ENCODE measurements at regions not wholly inside any gene's neighbourhood (a gene's known extent, or its start where the extent isn't known, plus 50 kb on each side); places are given as distances from the start of the nearest gene placed in this dataset.

DNA sequence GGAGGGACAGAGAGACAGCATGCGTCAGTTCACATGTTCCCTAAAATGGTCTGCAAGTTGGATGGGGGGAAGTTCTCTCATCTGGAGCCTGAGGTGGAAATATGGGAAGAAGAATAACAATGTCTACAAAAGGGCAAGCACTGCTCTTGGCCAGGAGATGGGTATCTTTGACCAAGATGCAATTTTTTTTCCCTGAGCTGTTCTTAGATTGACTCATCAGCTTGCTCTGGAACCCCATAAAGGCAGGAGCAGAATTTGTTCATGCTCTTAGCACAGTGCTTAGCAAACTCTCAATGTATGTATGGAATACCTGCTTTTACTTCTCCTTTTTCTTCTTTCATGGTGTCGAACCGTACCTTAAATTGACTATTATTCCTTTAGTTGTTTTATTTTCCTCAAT lies 90.5 kb upstream of the ZNF827 start:
- H3K4me3 Mint-ChIP-seq (ENCODE audit: low read depth, unreplicated experiment), result no peak overlapping the region
- BruUV-seq (replicated peaks), result no TSS peak
- H3K27me3 Mint-ChIP-seq (ENCODE audit: unreplicated experiment), result no peaks in the 10 kb centered on the region
- TF ChIP-seq CTCF (IDR thresholded peaks at IDR 0.05; ENCODE audit: unreplicated experiment), result no peak
- intact Hi-C loops (cut with micrococcal nuclease; ENCODE audit: unreplicated experiment), result no loop called here
- H3K27ac Mint-ChIP-seq (ENCODE audit: unreplicated experiment), result no peak overlapping the region
- H3K36me3 Mint-ChIP-seq (ENCODE audit: insufficient read depth, unreplicated experiment), result peaks cover 9% of the 10 kb centered on the region
- no peak for DNase-seq
- CTCF ChIA-PET, result no interaction called here
- no peaks in the 10 kb centered on the region for H3K9me3 Mint-ChIP-seq (ENCODE audit: low read depth, unreplicated experiment)
- peaks cover 29% of the 10 kb centered on the region for H3K4me1 Mint-ChIP-seq (ENCODE audit: low read depth, unreplicated experiment)

GRCh38 chr4:146027761-146028160 lies 89.1 kb upstream of the ZNF827 start:
- Mint-ChIP-seq H3K9me3 (ENCODE audit: low read depth, unreplicated experiment) (no peaks in the 10 kb centered on the region), H3K4me3 (ENCODE audit: low read depth, unreplicated experiment) (no peak overlapping the region), H3K27ac (ENCODE audit: unreplicated experiment) (no peak overlapping the region), H3K4me1 (ENCODE audit: low read depth, unreplicated experiment) (peaks cover 26% of the 10 kb centered on the region), H3K36me3 (ENCODE audit: insufficient read depth, unreplicated experiment) (peaks cover 5% of the 10 kb centered on the region), H3K27me3 (ENCODE audit: unreplicated experiment) (no peaks in the 10 kb centered on the region)
- intact Hi-C loops (cut with micrococcal nuclease; ENCODE audit: unreplicated experiment), result no loop called here
- DNase-seq, result no peak
- CTCF ChIA-PET, result no interaction called here
- no peak for TF ChIP-seq CTCF (IDR thresholded peaks at IDR 0.05; ENCODE audit: unreplicated experiment)
- no TSS peak for BruUV-seq (replicated peaks)

- Mint-ChIP-seq H3K27me3 (ENCODE audit: unreplicated experiment) (no peaks in the 10 kb centered on the region), H3K27ac (ENCODE audit: unreplicated experiment) (no peak overlapping the region), H3K36me3 (ENCODE audit: insufficient read depth, unreplicated experiment) (no peaks in the 10 kb centered on the region), H3K4me3 (ENCODE audit: low read depth, unreplicated experiment) (no peak overlapping the region), H3K9me3 (ENCODE audit: low read depth, unreplicated experiment) (no peaks in the 10 kb centered on the region), H3K4me1 (ENCODE audit: low read depth, unreplicated experiment) (no peaks in the 10 kb centered on the region)
- BruUV-seq (replicated peaks), result no TSS peak
- CTCF ChIA-PET, result no interaction called here
- no peak for TF ChIP-seq CTCF (IDR thresholded peaks at IDR 0.05; ENCODE audit: unreplicated experiment)
- DNase-seq, result no peak
- intact Hi-C loops (cut with micrococcal nuclease; ENCODE audit: unreplicated experiment), result no loop called here
Measured at GRCh38 chr4:146023334-146023967, 84.8 kb upstream of the ZNF827 start.

- TF ChIP-seq CTCF (IDR thresholded peaks at IDR 0.05; ENCODE audit: unreplicated experiment), result no peak
- intact Hi-C loops (cut with micrococcal nuclease; ENCODE audit: unreplicated experiment), result no loop called here
- Mint-ChIP-seq H3K4me1 (ENCODE audit: low read depth, unreplicated experiment) (no peaks in the 10 kb centered on the region), H3K36me3 (ENCODE audit: insufficient read depth, unreplicated experiment) (no peaks in the 10 kb centered on the region), H3K27ac (ENCODE audit: unreplicated experiment) (no peak overlapping the region), H3K9me3 (ENCODE audit: low read depth, unreplicated experiment) (peaks cover 4% of the 10 kb centered on the region), H3K27me3 (ENCODE audit: unreplicated experiment) (no peaks in the 10 kb centered on the region), H3K4me3 (ENCODE audit: low read depth, unreplicated experiment) (no peak overlapping the region)
- DNase-seq, result no peak
- BruUV-seq (replicated peaks), result no TSS peak
- CTCF ChIA-PET, result no interaction called here
Measured at GRCh38 chr4:146022541-146022940, 83.9 kb upstream of the ZNF827 start.
